ENCODE measurements at regions not wholly inside any gene's neighbourhood (a gene's known extent, or its start where the extent isn't known, plus 50 kb on each side); places are given as distances from the start of the nearest gene placed in this dataset.

- TF ChIP-seq ZBTB2 (CRISPR knock-in tag; IDR thresholded peaks at IDR 0.05; ENCODE audit: low read depth): no peak
- TF ChIP-seq, protein P1, sequence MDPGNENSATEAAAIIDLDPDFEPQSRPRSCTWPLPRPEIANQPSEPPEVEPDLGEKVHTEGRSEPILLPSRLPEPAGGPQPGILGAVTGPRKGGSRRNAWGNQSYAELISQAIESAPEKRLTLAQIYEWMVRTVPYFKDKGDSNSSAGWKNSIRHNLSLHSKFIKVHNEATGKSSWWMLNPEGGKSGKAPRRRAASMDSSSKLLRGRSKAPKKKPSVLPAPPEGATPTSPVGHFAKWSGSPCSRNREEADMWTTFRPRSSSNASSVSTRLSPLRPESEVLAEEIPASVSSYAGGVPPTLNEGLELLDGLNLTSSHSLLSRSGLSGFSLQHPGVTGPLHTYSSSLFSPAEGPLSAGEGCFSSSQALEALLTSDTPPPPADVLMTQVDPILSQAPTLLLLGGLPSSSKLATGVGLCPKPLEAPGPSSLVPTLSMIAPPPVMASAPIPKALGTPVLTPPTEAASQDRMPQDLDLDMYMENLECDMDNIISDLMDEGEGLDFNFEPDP (CRISPR knock-in tag; conservative IDR thresholded peaks at IDR 0.05): 0 out of 2 replicates have a peak, but pooled peaks have one; percentile 74
- TF ChIP-seq PHB2 (IDR thresholded peaks at IDR 0.05; ENCODE audit: partially characterized antibody): peak; percentile 51
- TF ChIP-seq ZNF644 (CRISPR knock-in tag; IDR thresholded peaks at IDR 0.05; ENCODE audit: low read depth): no peak
- TF ChIP-seq CEBPB (IDR thresholded peaks at IDR 0.05; ENCODE audit: borderline replicate concordance, low read depth, low read length): peak; percentile 23; the same call in 1 of the 2 replicates
- TF ChIP-seq, protein P2, sequence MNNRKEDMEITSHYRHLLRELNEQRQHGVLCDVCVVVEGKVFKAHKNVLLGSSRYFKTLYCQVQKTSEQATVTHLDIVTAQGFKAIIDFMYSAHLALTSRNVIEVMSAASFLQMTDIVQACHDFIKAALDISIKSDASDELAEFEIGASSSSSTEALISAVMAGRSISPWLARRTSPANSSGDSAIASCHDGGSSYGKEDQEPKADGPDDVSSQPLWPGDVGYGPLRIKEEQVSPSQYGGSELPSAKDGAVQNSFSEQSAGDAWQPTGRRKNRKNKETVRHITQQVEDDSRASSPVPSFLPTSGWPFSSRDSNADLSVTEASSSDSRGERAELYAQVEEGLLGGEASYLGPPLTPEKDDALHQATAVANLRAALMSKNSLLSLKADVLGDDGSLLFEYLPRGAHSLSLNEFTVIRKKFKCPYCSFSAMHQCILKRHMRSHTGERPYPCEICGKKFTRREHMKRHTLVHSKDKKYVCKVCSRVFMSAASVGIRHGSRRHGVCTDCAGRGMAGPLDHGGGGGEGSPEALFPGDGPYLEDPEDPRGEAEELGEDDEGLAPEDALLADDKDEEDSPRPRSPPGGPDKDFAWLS (CRISPR knock-in tag; IDR thresholded peaks at IDR 0.05; ENCODE audit: borderline replicate concordance): 0 out of 2 replicates have a peak, but pooled peaks have one; percentile 48
- TF ChIP-seq ZNF572 (CRISPR knock-in tag; IDR thresholded peaks at IDR 0.05): no peak
- peak; percentile 58 for TF ChIP-seq ZNF7 (CRISPR knock-in tag; IDR thresholded peaks at IDR 0.05)
- no peak for TF ChIP-seq ZNF766 (CRISPR knock-in tag; IDR thresholded peaks at IDR 0.05; ENCODE audit: borderline replicate concordance)
- TF ChIP-seq, protein P3, sequence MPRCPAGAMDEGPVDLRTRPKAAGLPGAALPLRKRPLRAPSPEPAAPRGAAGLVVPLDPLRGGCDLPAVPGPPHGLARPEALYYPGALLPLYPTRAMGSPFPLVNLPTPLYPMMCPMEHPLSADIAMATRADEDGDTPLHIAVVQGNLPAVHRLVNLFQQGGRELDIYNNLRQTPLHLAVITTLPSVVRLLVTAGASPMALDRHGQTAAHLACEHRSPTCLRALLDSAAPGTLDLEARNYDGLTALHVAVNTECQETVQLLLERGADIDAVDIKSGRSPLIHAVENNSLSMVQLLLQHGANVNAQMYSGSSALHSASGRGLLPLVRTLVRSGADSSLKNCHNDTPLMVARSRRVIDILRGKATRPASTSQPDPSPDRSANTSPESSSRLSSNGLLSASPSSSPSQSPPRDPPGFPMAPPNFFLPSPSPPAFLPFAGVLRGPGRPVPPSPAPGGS (CRISPR knock-in tag; IDR thresholded peaks at IDR 0.05): no peak
- TF ChIP-seq, protein P4, sequence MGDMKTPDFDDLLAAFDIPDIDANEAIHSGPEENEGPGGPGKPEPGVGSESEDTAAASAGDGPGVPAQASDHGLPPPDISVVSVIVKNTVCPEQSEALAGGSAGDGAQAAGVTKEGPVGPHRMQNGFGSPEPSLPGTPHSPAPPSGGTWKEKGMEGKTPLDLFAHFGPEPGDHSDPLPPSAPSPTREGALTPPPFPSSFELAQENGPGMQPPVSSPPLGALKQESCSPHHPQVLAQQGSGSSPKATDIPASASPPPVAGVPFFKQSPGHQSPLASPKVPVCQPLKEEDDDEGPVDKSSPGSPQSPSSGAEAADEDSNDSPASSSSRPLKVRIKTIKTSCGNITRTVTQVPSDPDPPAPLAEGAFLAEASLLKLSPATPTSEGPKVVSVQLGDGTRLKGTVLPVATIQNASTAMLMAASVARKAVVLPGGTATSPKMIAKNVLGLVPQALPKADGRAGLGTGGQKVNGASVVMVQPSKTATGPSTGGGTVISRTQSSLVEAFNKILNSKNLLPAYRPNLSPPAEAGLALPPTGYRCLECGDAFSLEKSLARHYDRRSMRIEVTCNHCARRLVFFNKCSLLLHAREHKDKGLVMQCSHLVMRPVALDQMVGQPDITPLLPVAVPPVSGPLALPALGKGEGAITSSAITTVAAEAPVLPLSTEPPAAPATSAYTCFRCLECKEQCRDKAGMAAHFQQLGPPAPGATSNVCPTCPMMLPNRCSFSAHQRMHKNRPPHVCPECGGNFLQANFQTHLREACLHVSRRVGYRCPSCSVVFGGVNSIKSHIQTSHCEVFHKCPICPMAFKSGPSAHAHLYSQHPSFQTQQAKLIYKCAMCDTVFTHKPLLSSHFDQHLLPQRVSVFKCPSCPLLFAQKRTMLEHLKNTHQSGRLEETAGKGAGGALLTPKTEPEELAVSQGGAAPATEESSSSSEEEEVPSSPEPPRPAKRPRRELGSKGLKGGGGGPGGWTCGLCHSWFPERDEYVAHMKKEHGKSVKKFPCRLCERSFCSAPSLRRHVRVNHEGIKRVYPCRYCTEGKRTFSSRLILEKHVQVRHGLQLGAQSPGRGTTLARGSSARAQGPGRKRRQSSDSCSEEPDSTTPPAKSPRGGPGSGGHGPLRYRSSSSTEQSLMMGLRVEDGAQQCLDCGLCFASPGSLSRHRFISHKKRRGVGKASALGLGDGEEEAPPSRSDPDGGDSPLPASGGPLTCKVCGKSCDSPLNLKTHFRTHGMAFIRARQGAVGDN (CRISPR knock-in tag; IDR thresholded peaks at IDR 0.05): no peak
- no peak overlapping the region for H3K4me3 ChIP-seq (replicated peaks in 1 of 3; ENCODE audit: insufficient read depth in 1 of 3, low read depth in 2 of 3, low read length in 3 of 3)
- peaks cover 18% of the 10 kb centered on the region for H3K4me1 ChIP-seq (ENCODE audit: insufficient read depth, low read length)
- no peak overlapping the region for H3K4me2 ChIP-seq (ENCODE audit: low read depth, low read length)
- no peak for DNase-seq (ENCODE audit: low spot score)
- in situ Hi-C loops (cut with HindIII; ENCODE audit: extremely low pct_ligation_motif_present, low pct_unique_long_range_greater_than_20kb) (loop anchor here (10.0 kb wide), 1 partner anchor 132 kb away; no protein-coding TSS in a partner anchor), intact Hi-C loops (cut with micrococcal nuclease; ENCODE audit: unreplicated experiment) (no loop called here)
- 1% methylated on average over 3 of the region's 3 CpGs for WGBS (ENCODE audit: low lambda C conversion rate)
- H3K79me2 ChIP-seq (ENCODE audit: insufficient read depth, low read length): no peaks in the 10 kb centered on the region
- H3K9me3 ChIP-seq (ENCODE audit: low read length): no peaks in the 10 kb centered on the region
- H3K36me3 ChIP-seq (replicated peaks in 1 of 2; ENCODE audit: control insufficient read depth in 1 of 2, insufficient read depth in 2 of 2, low read length in 2 of 2): no peaks in the 10 kb centered on the region
- ChIA-PET CTCF (ENCODE audit: low intra/inter-chr PET ratio, low total read pairs) (no interaction called here), POLR2A (interaction anchor here (1.7 to 2.4 kb wide), 2 partner anchors 9 to 31 kb away, joined by 3 to 5 read pairs; no protein-coding TSS in a partner anchor)
- H2AFZ ChIP-seq (ENCODE audit: low read length): no peak overlapping the region
- no peak for FAIRE-seq
- no peak for ATAC-seq
- H3K27me3 ChIP-seq (ENCODE audit: control insufficient read depth in 1 of 2, insufficient read depth in 2 of 2, low read length in 2 of 2): peaks cover 0 to 2% of the 10 kb centered on the region in 2 experiments; a peak in 1 of 5 replicates
- H4K20me1 ChIP-seq (ENCODE audit: insufficient read depth, low read length): no peaks in the 10 kb centered on the region
- H3K27ac ChIP-seq (ENCODE audit: extremely low read length, insufficient read depth, low read length): no peak overlapping the region
- no peak overlapping the region for H3K9ac ChIP-seq (ENCODE audit: insufficient read depth, low read depth, low read length)
- BruUV-seq (replicated peaks): no TSS peak
Measured at GRCh38 chr14:34362641-34363251, 99.3 kb downstream of the SPTSSA start.

Measured in HepG2 (cell line).